ENCODE measurements at regions not wholly inside any gene's neighbourhood (a gene's known extent, or its start where the extent isn't known, plus 50 kb on each side); places are given as distances from the start of the nearest gene placed in this dataset.
"Not testable (repeated sequence)": the region's sequence is repeated elsewhere in the genome, so short reads cannot be mapped to it uniquely, and the experiment has no call there.

DNA sequence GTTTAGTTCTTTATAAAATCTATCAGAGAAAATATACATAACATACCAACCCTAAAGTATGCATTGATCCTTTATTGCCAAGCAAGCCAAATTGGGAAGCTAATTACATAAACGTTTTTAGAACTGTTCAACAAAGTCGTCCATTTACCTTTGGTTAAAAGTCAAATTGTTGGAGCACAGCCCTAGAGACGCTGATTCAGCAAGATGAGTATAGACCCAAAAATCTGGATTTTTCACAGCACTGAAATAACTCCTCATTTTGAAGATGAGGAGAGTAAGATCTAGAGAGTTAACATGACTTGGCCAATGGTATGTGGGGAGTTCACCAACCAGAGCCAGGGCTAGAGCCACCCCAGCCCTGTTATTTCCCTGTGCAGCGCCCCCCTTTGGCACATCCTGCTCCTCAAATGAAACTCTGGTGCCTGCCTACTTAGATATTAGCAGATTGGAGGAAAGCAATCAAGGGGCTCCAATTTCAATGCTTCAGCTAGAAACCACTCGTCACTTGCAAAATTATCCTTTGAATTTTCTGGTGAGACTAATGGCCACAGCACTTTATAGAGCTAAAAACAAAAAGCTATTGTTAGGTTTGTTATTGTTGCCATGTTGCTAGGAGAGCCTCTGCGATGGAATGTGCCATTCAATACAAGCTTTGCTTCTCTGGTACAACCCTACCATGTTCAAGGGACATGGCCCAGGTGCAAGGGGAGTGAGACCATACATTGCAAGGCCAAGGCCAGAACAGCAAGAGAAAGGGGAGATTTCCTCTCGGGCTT lies 132.6 kb upstream of the ZEB1 start:
- no peak for DNase-seq (ENCODE audit: low spot score)

DNA sequence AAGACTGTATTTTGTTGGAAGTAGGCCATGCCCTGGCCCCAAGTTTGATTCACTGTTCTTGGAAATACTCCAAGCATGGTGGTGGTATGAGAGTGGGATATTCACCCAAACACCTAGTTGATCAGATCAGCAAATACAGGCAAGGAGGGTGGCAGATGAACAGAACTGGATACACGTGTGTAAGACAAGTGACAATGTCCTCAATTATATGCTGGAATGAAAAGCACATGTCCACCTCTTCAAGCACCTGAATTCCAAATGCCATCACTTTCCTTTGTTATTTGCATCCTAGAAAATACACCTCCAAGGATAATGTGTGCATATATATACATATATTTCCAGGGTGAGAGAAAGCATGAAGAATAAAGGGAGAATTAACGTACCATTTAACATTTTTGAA lies 131.8 kb upstream of the ZEB1 start:
- no peak for DNase-seq (ENCODE audit: low spot score)

- no peak for DNase-seq (ENCODE audit: low spot score)
Measured at GRCh38 chr10:31187607-31188210, 131.3 kb upstream of the ZEB1 start.

GRCh38 chr10:31188792-31189406 lies 130.1 kb upstream of the ZEB1 start:
- no peak for DNase-seq (ENCODE audit: low spot score)

GRCh38 chr10:31190488-31190887 lies 128.5 kb upstream of the ZEB1 start:
- DNase-seq (ENCODE audit: low spot score) = no peak

DNA sequence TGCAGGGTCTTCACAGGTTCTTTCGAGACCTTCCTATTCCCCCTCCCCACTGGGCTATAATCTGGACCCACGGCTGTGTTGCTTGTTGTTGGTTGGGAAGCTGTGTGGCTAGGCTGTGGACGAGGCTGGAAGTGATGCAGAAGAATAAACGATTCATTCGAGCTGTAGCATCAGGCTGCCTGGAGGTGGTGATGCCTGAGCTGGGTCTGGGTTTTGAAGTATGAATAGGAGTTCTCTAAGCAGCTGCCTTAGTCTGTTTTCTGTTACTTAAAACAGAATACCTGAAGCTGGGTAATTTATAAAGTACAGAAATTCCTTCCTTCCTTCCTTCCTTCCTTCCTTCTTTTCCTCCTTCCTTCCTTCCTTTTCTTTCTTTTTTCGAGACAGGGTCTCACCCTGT lies 126.5 kb upstream of the ZEB1 start:
- DNase-seq (ENCODE audit: low spot score) = no peak

GRCh38 chr10:31194986-31195385 lies 124.0 kb upstream of the ZEB1 start:
- DNase-seq (ENCODE audit: low spot score) = no peak

DNA sequence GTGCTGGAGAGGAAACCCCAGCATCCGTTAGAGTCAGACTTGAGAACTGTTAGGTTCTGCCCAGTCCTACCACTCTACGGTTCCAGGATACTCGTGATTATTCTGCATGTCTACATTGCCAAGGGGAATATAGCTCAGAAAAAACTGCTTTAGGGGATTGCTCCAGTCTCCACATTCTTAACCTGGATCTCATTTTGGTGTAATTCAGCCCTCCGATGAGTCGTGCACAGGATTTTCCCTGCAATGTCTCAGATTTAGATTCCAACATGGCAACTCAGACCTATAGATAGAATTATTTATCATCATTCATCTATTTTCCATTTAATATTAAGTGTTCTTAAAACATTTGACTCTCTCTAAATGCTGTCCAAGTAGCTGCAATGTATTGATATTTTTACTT lies 121.1 kb upstream of the ZEB1 start:
- no peak for DNase-seq (ENCODE audit: low spot score)

GRCh38 chr10:31204090-31204489 lies 114.9 kb upstream of the ZEB1 start:
- DNase-seq (ENCODE audit: low spot score) = no peak

DNA sequence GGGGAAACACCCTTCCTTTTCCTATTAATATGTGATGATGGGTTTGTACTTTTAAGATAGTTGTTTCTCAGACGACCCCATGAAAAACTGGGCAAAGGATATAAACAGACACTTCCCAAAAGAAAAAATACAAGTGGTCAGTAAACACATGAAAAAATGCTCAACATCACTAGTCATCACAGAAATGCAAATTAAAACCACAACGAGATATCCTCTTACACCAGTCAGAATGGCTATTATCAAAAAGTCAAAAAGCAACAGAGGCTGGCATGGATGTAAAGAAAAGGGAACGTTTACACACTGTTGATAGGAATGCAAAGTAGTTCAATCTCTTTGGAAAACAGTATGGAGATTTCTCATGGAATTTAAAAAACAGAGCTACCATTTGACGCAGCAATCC lies 111.4 kb upstream of the ZEB1 start:
- DNase-seq (ENCODE audit: low spot score) = no peak

- DNase-seq (ENCODE audit: low spot score) = no peak
Measured at GRCh38 chr10:31209478-31209877, 109.5 kb upstream of the ZEB1 start.

GRCh38 chr10:31210190-31210589 lies 108.8 kb upstream of the ZEB1 start:
- no peak for DNase-seq (ENCODE audit: low spot score)

- DNase-seq (ENCODE audit: low spot score) = no peak
Measured at GRCh38 chr10:31213959-31214358, 105.1 kb upstream of the ZEB1 start.

GRCh38 chr10:31215052-31215451 lies 104.0 kb upstream of the ZEB1 start:
- no peak for DNase-seq (ENCODE audit: low spot score)

DNA sequence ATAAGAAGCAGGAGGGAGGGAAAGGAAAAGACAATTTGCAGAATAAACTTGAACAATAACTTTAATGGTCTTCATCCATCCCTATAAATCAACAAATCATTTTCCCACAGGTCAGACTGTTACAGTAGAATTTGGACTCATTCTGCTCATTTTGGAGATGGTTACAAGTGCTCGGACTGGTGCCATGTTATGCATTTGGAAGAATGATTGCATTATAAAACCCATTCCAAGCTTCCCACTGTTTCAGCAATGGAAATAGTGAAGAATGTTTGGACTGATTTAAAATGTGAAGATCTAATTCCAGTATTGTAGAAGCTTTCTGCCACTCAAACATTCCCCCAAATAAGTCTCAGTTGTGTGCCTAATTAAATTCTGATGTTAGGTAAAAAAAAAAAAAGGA lies 99.7 kb upstream of the ZEB1 start:
- no peak for DNase-seq (ENCODE audit: low spot score)

DNA sequence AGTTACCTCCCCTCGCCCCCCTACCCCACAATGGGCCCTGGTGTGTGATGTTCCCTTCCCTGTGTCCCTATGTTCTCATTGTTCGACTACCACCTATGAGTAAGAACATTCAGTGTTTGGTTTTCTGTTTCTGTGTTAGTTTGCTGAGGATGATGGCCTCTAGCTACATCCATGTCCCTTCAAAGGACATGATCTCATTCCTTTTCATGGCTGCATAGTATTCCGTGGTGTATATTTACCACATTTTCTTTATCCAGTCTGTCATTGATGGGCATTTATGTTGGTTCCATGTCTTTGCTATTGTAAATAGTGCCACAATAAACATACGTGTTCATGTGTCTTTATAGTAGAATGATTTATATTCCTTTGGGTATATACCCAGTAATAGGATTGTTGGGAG lies 90.2 kb upstream of the ZEB1 start:
- not testable (repeated sequence) for DNase-seq (ENCODE audit: low spot score)

- no peak for DNase-seq (ENCODE audit: low spot score)
Measured at GRCh38 chr10:31239961-31240360, 79.1 kb upstream of the ZEB1 start.

- DNase-seq (ENCODE audit: low spot score) = no peak
Measured at GRCh38 chr10:31242902-31243301, 76.1 kb upstream of the ZEB1 start.

GRCh38 chr10:31251118-31251517 lies 67.9 kb upstream of the ZEB1 start:
- not testable (repeated sequence) for DNase-seq (ENCODE audit: low spot score)

DNA sequence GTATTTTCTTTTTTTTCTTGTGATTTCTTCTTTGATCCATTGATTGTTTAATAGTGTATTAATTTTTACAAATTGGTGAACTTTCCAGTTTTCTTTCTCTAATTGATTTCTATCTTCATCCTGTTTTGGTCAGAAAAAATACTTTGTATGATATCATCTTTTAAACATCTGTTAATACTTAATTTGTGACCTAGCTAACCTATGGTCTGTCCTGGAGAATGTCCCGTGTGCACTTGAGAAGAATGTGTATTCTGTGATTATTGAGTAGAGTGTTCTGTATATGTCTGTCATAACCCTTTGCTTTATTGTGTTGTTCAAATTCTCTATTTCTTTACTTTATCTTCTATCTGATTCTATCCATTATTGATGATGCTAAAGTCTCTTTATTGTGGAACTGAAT lies 65.8 kb upstream of the ZEB1 start:
- DNase-seq (ENCODE audit: low spot score) = no peak

GRCh38 chr10:31261511-31262311 lies 57.3 kb upstream of the ZEB1 start:
- no peak for DNase-seq (ENCODE audit: low spot score)

DNA sequence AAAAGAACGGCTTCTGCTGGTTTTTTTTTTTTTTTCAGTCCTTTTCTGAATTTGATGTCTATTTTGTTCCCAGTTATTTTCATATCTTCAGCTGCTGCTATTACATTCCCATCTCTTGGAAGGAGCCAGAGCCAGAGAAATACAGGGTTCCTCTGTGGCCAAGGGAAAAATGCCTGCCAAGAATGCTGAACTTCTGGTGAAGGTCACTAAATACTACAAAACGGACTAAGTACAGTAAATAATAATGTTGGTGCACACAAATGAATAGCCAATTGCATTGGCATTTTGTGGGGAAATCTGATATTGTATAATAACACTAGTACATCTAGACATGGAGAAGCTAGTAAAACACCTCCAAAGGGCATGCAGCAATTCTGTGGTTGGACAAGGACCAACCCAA lies 56.3 kb upstream of the ZEB1 start:
- peak; percentile 59 for DNase-seq (ENCODE audit: low spot score)
